ENCODE measurements at regions not wholly inside any gene's neighbourhood (a gene's known extent, or its start where the extent isn't known, plus 50 kb on each side); places are given as distances from the start of the nearest gene placed in this dataset.

GRCh38 chr9:20095430-20096092 is 306.7 kb upstream of the SLC24A2 start:
- TF ChIP-seq, protein P1, sequence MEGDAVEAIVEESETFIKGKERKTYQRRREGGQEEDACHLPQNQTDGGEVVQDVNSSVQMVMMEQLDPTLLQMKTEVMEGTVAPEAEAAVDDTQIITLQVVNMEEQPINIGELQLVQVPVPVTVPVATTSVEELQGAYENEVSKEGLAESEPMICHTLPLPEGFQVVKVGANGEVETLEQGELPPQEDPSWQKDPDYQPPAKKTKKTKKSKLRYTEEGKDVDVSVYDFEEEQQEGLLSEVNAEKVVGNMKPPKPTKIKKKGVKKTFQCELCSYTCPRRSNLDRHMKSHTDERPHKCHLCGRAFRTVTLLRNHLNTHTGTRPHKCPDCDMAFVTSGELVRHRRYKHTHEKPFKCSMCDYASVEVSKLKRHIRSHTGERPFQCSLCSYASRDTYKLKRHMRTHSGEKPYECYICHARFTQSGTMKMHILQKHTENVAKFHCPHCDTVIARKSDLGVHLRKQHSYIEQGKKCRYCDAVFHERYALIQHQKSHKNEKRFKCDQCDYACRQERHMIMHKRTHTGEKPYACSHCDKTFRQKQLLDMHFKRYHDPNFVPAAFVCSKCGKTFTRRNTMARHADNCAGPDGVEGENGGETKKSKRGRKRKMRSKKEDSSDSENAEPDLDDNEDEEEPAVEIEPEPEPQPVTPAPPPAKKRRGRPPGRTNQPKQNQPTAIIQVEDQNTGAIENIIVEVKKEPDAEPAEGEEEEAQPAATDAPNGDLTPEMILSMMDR (IDR thresholded peaks at IDR 0.05) = no peak
- TF ChIP-seq POLR2A (IDR thresholded peaks at IDR 0.05) (no peak), POLR2AphosphoS5 (IDR thresholded peaks at IDR 0.05) (no peak)

Measured in prostate gland (tissue), 2 donors.